Mesenchymal stem cell (in vitro differentiated cells and primary cell): ENCODE measurements at regions not wholly inside any gene's neighbourhood (a gene's known extent, or its start where the extent isn't known, plus 50 kb on each side); places are given as distances from the start of the nearest gene placed in this dataset.
"Not testable (repeated sequence)": the region's sequence is repeated elsewhere in the genome, so short reads cannot be mapped to it uniquely, and the experiment has no call there.

Experiments
- DNase-seq: peaks from one replicate; pipeline ENCODE4 v3.0.0-alpha.2; 2013
- H2AFZ ChIP-seq: one replicate; pipeline ENCODE4 v1.6.1; 2013; ENCODE audit warnings: low read depth, mild to moderate bottlenecking, control low read depth, inconsistent platforms, low read length, moderate library complexity
- H2AK5ac ChIP-seq: 2 replicates; pipeline ENCODE4 v1.6.1; 2013; ENCODE audit warnings: low read length, moderate library complexity, mild to moderate bottlenecking, inconsistent platforms; ENCODE audit not compliant: severe bottlenecking
- H2BK120ac ChIP-seq: one replicate; pipeline ENCODE4 v1.6.1; 2013; ENCODE audit warnings: low read depth, mild to moderate bottlenecking, inconsistent platforms, low read length, moderate library complexity
- H2BK12ac ChIP-seq, 2 experiments: one replicate each; pipeline ENCODE4 v1.6.1; 2013; ENCODE audit warnings: inconsistent platforms in 2 of 2, low read length in 2 of 2, mild to moderate bottlenecking in 2 of 2, moderate library complexity in 2 of 2, control low read depth in 1 of 2
- H2BK15ac ChIP-seq: one replicate; pipeline ENCODE4 v1.6.1; 2013; ENCODE audit warnings: mild to moderate bottlenecking, low read depth, inconsistent platforms; ENCODE audit not compliant: poor library complexity, severe bottlenecking
- H2BK5ac ChIP-seq: 2 replicates; pipeline ENCODE4 v1.6.1; 2013; ENCODE audit warnings: low read depth, mild to moderate bottlenecking, low read length, control low read depth, inconsistent platforms; ENCODE audit not compliant: poor library complexity, severe bottlenecking
- H3K14ac ChIP-seq, 2 experiments: one replicate each; pipeline ENCODE4 v1.6.1; 2013; ENCODE audit warnings: inconsistent platforms in 2 of 2, low read length in 2 of 2, control low read depth in 1 of 2, mild to moderate bottlenecking in 1 of 2, moderate library complexity in 1 of 2
- H3K18ac ChIP-seq, 2 experiments: one replicate each; pipeline ENCODE4 v1.6.1; 2013; ENCODE audit warnings: inconsistent platforms in 2 of 2, low read length in 2 of 2, control low read depth in 1 of 2, low read depth in 1 of 2, mild to moderate bottlenecking in 1 of 2
- H3K23ac ChIP-seq, 2 experiments: one replicate each; pipeline ENCODE4 v1.6.1; 2013; ENCODE audit warnings: inconsistent platforms in 2 of 2, low read length in 2 of 2, mild to moderate bottlenecking in 2 of 2, moderate library complexity in 2 of 2, control low read depth in 1 of 2
- H3K27ac ChIP-seq: 2 replicates; pipeline ENCODE4 v1.5.1; 2013; ENCODE audit warnings: mild to moderate bottlenecking, moderate library complexity, low read length, control low read depth, inconsistent platforms; ENCODE audit not compliant: poor library complexity, severe bottlenecking
- H3K27me3 ChIP-seq, 2 experiments: 2 replicates each; pipeline versions ENCODE4 v1.6.1 to v1.7.0; 2013; ENCODE audit warnings: low read length in 2 of 2, mild to moderate bottlenecking in 2 of 2, moderate library complexity in 2 of 2, control low read depth in 1 of 2, inconsistent platforms in 1 of 2; ENCODE audit not compliant: control insufficient read depth in 1 of 2, insufficient read depth in 1 of 2
- H3K36me3 ChIP-seq, 2 experiments: 2 replicates each; pipeline versions ENCODE4 v1.6.1 to v1.7.0; 2013; ENCODE audit warnings: low read length in 2 of 2, control low read depth in 1 of 2, inconsistent platforms in 1 of 2, low read depth in 1 of 2, mild to moderate bottlenecking in 1 of 2; ENCODE audit not compliant: insufficient read depth in 2 of 2, control insufficient read depth in 1 of 2
- H3K4ac ChIP-seq, 2 experiments: one replicate each; pipeline ENCODE4 v1.6.1; 2013; ENCODE audit warnings: inconsistent platforms in 2 of 2, low read length in 2 of 2, mild to moderate bottlenecking in 2 of 2, moderate library complexity in 2 of 2, control low read depth in 1 of 2, low read depth in 1 of 2
- H3K4me1 ChIP-seq: 2 replicates; pipeline ENCODE4 v1.6.1; 2013; ENCODE audit warnings: low read depth, low read length, control low read depth; ENCODE audit not compliant: control insufficient read depth, insufficient read depth
- H3K4me2 ChIP-seq: 2 replicates; pipeline ENCODE4 v1.6.1; 2013; ENCODE audit warnings: low read length, mild to moderate bottlenecking, inconsistent platforms; ENCODE audit not compliant: poor library complexity, severe bottlenecking
- H3K4me3 ChIP-seq, 2 experiments: 2 replicates each; pipeline versions ENCODE4 v1.5.1 to v1.7.0; 2013; ENCODE audit warnings: low read length in 2 of 2, mild to moderate bottlenecking in 2 of 2, control low read depth in 1 of 2, low read depth in 1 of 2; ENCODE audit not compliant: insufficient read depth in 1 of 2
- H3K79me1 ChIP-seq: replicated peaks from 2 replicates; pipeline ENCODE4 v1.6.1; 2013; ENCODE audit warnings: mild to moderate bottlenecking, control low read depth, low read length, inconsistent platforms; ENCODE audit not compliant: poor library complexity, severe bottlenecking
- H3K9ac ChIP-seq: 2 replicates; pipeline ENCODE4 v1.7.0; 2013; ENCODE audit warnings: mild to moderate bottlenecking, low read length, moderate library complexity
- H3K9me3 ChIP-seq: 2 replicates; pipeline ENCODE4 v1.7.0; 2013; ENCODE audit warnings: mild to moderate bottlenecking, low read length; ENCODE audit not compliant: control insufficient read depth
- H4K8ac ChIP-seq: one replicate; pipeline ENCODE4 v1.6.1; 2013; ENCODE audit warnings: inconsistent platforms, mild to moderate bottlenecking, low read length, moderate library complexity
- H4K91ac ChIP-seq: one replicate; pipeline ENCODE4 v1.6.1; 2013; ENCODE audit warnings: mild to moderate bottlenecking, low read length, inconsistent platforms
- WGBS: methylation state at CpG from one replicate; pipeline ENCODE4 v1.1.7; 2013; ENCODE audit warnings: mixed read lengths; 5-methylcytosine and 5-hydroxymethylcytosine counted together

DNA sequence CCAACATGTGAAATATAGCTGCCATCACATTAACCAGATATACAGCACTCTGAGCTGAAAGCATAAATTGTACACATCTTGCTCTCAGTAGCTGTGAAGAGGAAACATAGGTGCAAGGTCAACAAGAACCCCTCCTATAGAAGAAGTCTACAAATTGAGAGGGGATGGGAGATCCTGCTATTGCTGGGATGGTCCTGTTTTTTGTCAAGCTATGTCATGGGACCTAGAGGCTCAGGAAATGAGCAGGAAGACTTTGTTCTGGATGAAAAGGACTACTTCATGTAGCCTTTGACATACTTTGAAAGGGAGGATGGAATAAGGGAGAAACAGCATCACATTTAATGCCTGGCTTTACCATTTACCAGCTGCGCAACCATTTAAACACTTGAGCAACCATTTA is 688.8 kb downstream of the TTLL7 start:
- H3K4me2 ChIP-seq, H3K18ac ChIP-seq, H4K8ac ChIP-seq, H2BK5ac ChIP-seq, H3K4ac ChIP-seq, H4K91ac ChIP-seq, H3K36me3 ChIP-seq, H3K27ac ChIP-seq, H3K79me1 ChIP-seq, H2BK12ac ChIP-seq, H3K9me3 ChIP-seq, H3K14ac ChIP-seq, H2AFZ ChIP-seq, H2BK120ac ChIP-seq, H3K27me3 ChIP-seq, H3K4me3 ChIP-seq, H3K9ac ChIP-seq, H3K23ac ChIP-seq, H2BK15ac ChIP-seq, H2AK5ac ChIP-seq, H3K4me1 ChIP-seq: not testable (repeated sequence)
- no CpG with 5 or more reads among the region's 1 CpG for WGBS
- DNase-seq = peak; percentile 72

DNA sequence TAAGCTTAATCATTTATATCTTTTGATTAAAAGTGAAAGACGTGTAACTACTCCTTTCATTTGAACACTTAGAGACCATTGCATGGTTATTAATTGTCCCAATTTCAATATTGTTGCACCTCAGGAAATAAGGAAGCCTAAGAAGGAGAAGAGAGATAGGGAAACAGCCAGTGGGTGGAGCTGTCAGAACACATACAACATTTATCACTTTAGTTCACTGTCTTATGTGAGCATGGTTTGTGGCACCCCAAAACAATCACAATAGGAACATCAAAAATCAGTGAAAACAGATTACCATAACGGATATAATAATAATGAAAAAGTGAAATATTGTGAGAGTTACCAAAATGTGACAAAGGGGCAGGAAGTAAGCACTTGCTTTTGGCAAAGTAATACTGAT is 689.9 kb downstream of the TTLL7 start:
- H2AFZ ChIP-seq, H3K23ac ChIP-seq, H3K4me3 ChIP-seq, H2BK5ac ChIP-seq, H2AK5ac ChIP-seq, H3K18ac ChIP-seq, H2BK15ac ChIP-seq, H3K27me3 ChIP-seq, H3K4ac ChIP-seq, H3K9ac ChIP-seq, H3K36me3 ChIP-seq, H3K9me3 ChIP-seq, DNase-seq, H3K4me2 ChIP-seq, H3K27ac ChIP-seq, H2BK12ac ChIP-seq, H4K8ac ChIP-seq, H4K91ac ChIP-seq, H3K14ac ChIP-seq, H3K4me1 ChIP-seq, H3K79me1 ChIP-seq, H2BK120ac ChIP-seq: not testable (repeated sequence)
- WGBS = no CpG with 5 or more reads among the region's 2 CpGs

DNA sequence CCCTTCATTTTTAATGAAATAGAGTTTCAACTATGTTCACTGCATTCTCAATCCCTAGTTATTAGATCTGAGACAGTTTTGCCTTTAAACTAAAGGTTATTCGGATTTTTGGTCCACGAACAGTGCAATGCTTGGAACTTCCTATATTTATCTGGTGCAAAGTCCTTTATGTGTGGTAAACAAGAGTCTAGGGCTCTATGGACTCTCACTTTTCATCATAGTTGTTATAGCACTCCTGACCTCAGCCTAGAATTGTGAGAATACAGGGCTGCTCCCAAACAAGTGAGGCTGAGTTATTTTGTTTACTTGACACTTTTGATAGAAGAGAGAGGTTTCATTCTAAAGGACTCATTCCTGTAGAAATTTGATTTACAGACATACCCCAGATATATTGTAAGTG is 692.1 kb downstream of the TTLL7 start:
- not testable (repeated sequence) for H2AK5ac ChIP-seq, H3K14ac ChIP-seq, H3K36me3 ChIP-seq, H3K27me3 ChIP-seq, H4K8ac ChIP-seq, H3K4me3 ChIP-seq, H3K27ac ChIP-seq, H3K4me1 ChIP-seq, H3K79me1 ChIP-seq, H4K91ac ChIP-seq, H3K9ac ChIP-seq, H3K18ac ChIP-seq, H3K4me2 ChIP-seq, H2BK5ac ChIP-seq, DNase-seq, H2AFZ ChIP-seq, H3K9me3 ChIP-seq, H3K4ac ChIP-seq, H2BK120ac ChIP-seq, H2BK12ac ChIP-seq, H2BK15ac ChIP-seq, H3K23ac ChIP-seq
- no CpG with 5 or more reads among the region's 2 CpGs for WGBS

DNA sequence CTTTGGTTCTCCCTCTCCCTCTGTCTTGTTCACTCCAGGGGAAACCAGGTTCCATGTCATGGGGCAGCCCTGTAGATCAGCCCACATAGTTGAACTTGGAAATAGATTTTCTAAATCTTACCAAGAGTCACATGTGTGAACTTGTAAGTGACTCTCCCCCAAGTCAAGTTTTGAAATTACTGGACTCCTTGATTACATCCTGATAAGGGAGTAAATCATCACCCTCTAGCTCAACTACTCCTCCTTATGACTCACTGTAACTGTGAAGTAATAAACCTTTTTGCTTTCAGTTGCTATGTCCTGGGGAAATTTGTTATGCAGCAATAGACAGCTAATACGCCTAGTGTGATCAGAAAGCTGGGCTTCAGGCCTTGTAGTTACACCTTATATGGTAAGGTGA is 703.3 kb downstream of the TTLL7 start:
- not testable (repeated sequence) for H3K4me2 ChIP-seq, H3K4me1 ChIP-seq, H3K27me3 ChIP-seq, H3K18ac ChIP-seq, H2BK12ac ChIP-seq, H3K9ac ChIP-seq, H3K27ac ChIP-seq, H3K79me1 ChIP-seq, H3K9me3 ChIP-seq, H2BK15ac ChIP-seq, H3K23ac ChIP-seq, H3K4ac ChIP-seq, H2BK120ac ChIP-seq, H4K91ac ChIP-seq, H2BK5ac ChIP-seq, H3K36me3 ChIP-seq, H3K4me3 ChIP-seq, H2AK5ac ChIP-seq, H2AFZ ChIP-seq, H3K14ac ChIP-seq, H4K8ac ChIP-seq
- WGBS = 100% methylated on average over 1 of the region's 1 CpG
- peak; percentile 1 for DNase-seq
